ENCODE measurements at regions not wholly inside any gene's neighbourhood (a gene's known extent, or its start where the extent isn't known, plus 50 kb on each side); places are given as distances from the start of the nearest gene placed in this dataset.

DNA sequence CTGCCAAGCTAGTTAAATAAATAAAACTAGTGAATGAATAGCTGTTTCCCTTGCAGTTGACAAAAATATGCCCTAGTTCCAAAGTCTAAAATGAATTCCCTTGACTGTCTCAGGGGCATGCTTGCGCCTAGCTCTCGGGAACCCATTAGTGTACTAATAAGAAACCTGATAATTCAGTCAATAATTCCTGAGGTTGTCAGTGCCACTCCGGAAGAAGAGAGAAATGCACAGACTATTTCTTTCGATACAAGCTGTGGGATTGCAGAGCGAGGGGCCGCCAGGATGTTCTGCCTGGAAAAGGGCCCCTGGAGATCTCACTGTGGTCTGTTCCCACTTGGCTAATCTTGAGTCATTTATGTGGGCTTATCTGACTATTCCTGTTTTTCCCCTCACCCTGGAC is 56.4 kb upstream of the LARP1 start:
- H3K4me1 ChIP-seq (ENCODE audit: control insufficient read depth in 4 of 4, insufficient read depth in 4 of 4, low read length in 3 of 4) = peaks cover 9 to 28% (median 19%) of the 10 kb centered on the region in 4 donors
- no peak overlapping the region for H3K9ac ChIP-seq (ENCODE audit: low read depth in 1 of 2, low read length in 2 of 2)
- H3K27me3 ChIP-seq (ENCODE audit: control insufficient read depth in 4 of 4, insufficient read depth in 4 of 4, low read length in 3 of 4) = no peaks in the 10 kb centered on the region
- peak overlapping the region; percentile 56 to 68 for H3K27ac ChIP-seq (ENCODE audit: low read depth in 1 of 2, low read length in 2 of 2)
- 56% methylated on average over 6 of the region's 6 CpGs for WGBS
- H3K36me3 ChIP-seq (ENCODE audit: control insufficient read depth in 4 of 4, insufficient read depth in 3 of 4, low read depth in 1 of 4, low read length in 3 of 4) = no peaks in the 10 kb centered on the region
- TF ChIP-seq YY1 (IDR thresholded peaks at IDR 0.05) (peak; percentile 21), HNF4A (conservative IDR thresholded peaks at IDR 0.05) (peak; percentile 95 to 96), SP1 (IDR thresholded peaks at IDR 0.05) (peak; percentile 74), TAF1 (conservative IDR thresholded peaks at IDR 0.05) (no peak), FOXA1 (IDR thresholded peaks at IDR 0.05) (no peak), CTCF (IDR thresholded peaks at IDR 0.05; ENCODE audit: low read depth, low read length, missing input control) (no peak), RAD21 (IDR thresholded peaks at IDR 0.05) (peak; percentile 8 to 15), HNF4G (IDR thresholded peaks at IDR 0.05) (peak; percentile 70), NR2F2 (IDR thresholded peaks at IDR 0.05) (no peak), FOXA2 (IDR thresholded peaks at IDR 0.05) (no peak), JUND (IDR thresholded peaks at IDR 0.05) (peak in 1 of 2 donors; percentile 23), EGR1 (IDR thresholded peaks at IDR 0.05; ENCODE audit: low read depth in 2 of 2) (no peak), REST (IDR thresholded peaks at IDR 0.05) (no peak), ATF3 (IDR thresholded peaks at IDR 0.05) (no peak), RXRA (IDR thresholded peaks at IDR 0.05) (peak; percentile 37 to 49), GABPA (IDR thresholded peaks at IDR 0.05 in 1 of 2, conservative IDR thresholded peaks at IDR 0.05 in 1 of 2) (no peak)
- TF ChIP-seq, protein P1, sequence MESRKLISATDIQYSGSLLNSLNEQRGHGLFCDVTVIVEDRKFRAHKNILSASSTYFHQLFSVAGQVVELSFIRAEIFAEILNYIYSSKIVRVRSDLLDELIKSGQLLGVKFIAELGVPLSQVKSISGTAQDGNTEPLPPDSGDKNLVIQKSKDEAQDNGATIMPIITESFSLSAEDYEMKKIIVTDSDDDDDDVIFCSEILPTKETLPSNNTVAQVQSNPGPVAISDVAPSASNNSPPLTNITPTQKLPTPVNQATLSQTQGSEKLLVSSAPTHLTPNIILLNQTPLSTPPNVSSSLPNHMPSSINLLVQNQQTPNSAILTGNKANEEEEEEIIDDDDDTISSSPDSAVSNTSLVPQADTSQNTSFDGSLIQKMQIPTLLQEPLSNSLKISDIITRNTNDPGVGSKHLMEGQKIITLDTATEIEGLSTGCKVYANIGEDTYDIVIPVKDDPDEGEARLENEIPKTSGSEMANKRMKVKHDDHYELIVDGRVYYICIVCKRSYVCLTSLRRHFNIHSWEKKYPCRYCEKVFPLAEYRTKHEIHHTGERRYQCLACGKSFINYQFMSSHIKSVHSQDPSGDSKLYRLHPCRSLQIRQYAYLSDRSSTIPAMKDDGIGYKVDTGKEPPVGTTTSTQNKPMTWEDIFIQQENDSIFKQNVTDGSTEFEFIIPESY (IDR thresholded peaks at IDR 0.05) = no peak
- TF ChIP-seq, protein P2, sequence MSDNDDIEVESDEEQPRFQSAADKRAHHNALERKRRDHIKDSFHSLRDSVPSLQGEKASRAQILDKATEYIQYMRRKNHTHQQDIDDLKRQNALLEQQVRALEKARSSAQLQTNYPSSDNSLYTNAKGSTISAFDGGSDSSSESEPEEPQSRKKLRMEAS (IDR thresholded peaks at IDR 0.05) = no peak
- no peak for DNase-seq (ENCODE audit: low spot score)
- no peak overlapping the region for H3K4me3 ChIP-seq (ENCODE audit: low read depth in 1 of 3, low read length in 3 of 3)
- no peaks in the 10 kb centered on the region for H3K9me3 ChIP-seq (ENCODE audit: control insufficient read depth in 4 of 4, low read length in 3 of 4)

Data from liver (tissue), 8 donors.